ENCODE measurements at regions not wholly inside any gene's neighbourhood (a gene's known extent, or its start where the extent isn't known, plus 50 kb on each side); places are given as distances from the start of the nearest gene placed in this dataset.
"Not testable (repeated sequence)": the region's sequence is repeated elsewhere in the genome, so short reads cannot be mapped to it uniquely, and the experiment has no call there.

- Histone ChIP-seq H3K9me3 (no peaks in the 10 kb centered on the region), H3K36me3 (no peaks in the 10 kb centered on the region), H3K27ac (no peak overlapping the region), H3K4me1 (no peaks in the 10 kb centered on the region), H3K4me3 (no peak overlapping the region), H3K27me3 (no peaks in the 10 kb centered on the region)
- no peak for DNase-seq
- TF ChIP-seq, protein P1, sequence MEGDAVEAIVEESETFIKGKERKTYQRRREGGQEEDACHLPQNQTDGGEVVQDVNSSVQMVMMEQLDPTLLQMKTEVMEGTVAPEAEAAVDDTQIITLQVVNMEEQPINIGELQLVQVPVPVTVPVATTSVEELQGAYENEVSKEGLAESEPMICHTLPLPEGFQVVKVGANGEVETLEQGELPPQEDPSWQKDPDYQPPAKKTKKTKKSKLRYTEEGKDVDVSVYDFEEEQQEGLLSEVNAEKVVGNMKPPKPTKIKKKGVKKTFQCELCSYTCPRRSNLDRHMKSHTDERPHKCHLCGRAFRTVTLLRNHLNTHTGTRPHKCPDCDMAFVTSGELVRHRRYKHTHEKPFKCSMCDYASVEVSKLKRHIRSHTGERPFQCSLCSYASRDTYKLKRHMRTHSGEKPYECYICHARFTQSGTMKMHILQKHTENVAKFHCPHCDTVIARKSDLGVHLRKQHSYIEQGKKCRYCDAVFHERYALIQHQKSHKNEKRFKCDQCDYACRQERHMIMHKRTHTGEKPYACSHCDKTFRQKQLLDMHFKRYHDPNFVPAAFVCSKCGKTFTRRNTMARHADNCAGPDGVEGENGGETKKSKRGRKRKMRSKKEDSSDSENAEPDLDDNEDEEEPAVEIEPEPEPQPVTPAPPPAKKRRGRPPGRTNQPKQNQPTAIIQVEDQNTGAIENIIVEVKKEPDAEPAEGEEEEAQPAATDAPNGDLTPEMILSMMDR (IDR thresholded peaks at IDR 0.05): no peak
- TF ChIP-seq POLR2A (IDR thresholded peaks at IDR 0.05): no peak
These were observed 131.0 kb upstream of the PALS2 start for GRCh38 chr7:24442170-24442777.

- Histone ChIP-seq H3K27ac (no peak overlapping the region), H3K4me3 (no peak overlapping the region), H3K9me3 (no peaks in the 10 kb centered on the region), H3K4me1 (no peaks in the 10 kb centered on the region), H3K27me3 (no peaks in the 10 kb centered on the region), H3K36me3 (no peaks in the 10 kb centered on the region)
- TF ChIP-seq POLR2A (IDR thresholded peaks at IDR 0.05): no peak
- TF ChIP-seq, protein P1 (IDR thresholded peaks at IDR 0.05): no peak
- no peak for DNase-seq
These were observed 128.4 kb upstream of the PALS2 start for GRCh38 chr7:24444666-24445440.

- TF ChIP-seq, protein P1 (IDR thresholded peaks at IDR 0.05): no peak
- no peak for TF ChIP-seq POLR2A (IDR thresholded peaks at IDR 0.05)
- Histone ChIP-seq H3K36me3 (no peaks in the 10 kb centered on the region), H3K4me1 (no peaks in the 10 kb centered on the region), H3K27me3 (no peaks in the 10 kb centered on the region), H3K4me3 (no peak overlapping the region), H3K27ac (no peak overlapping the region), H3K9me3 (no peaks in the 10 kb centered on the region)
- no peak for DNase-seq
These were observed 125.2 kb upstream of the PALS2 start for GRCh38 chr7:24448038-24448437.

- not testable (repeated sequence) for H3K36me3 ChIP-seq, H3K4me1 ChIP-seq, DNase-seq, H3K9me3 ChIP-seq, H3K4me3 ChIP-seq, H3K27me3 ChIP-seq, H3K27ac ChIP-seq
These were observed 123.8 kb upstream of the PALS2 start for GRCh38 chr7:24449416-24449815.

DNA sequence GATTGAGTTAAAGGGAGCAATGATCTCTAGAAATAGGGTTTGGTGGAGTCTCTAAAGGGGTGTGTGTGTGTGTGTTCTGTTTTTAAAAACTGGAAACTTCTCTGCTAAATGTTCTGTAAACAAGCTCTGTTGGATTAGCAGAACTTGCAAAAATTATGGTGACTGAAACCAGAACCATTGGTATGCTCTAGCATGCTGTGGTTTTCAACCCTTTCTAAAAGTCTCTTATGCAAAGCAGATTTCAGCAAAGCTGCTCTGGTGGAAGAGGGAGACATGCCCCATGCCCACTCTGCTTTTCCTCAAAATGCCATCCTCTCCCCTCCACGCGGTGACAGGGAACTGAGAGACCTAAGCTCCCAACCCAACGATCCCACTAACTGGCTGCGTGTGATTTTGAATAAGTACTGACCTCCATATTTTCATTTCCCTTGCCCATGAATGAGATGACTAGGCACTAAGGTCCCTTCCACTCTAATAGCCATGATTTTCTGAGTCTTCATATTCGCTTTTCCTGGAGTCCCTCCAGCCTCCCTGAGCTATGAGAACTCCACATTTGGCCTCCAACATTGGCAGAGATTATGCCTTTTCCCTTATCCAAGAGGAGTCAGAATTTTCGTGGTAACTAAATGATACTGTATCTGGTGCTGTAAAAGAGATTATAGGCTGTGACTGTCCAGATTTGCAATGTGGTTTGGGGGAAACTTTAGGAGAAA, 117.3 kb upstream of the PALS2 start:
- Histone ChIP-seq H3K36me3 (no peaks in the 10 kb centered on the region), H3K4me1 (peaks cover 0 to 11% (median 0%) of the 10 kb centered on the region in 4 donors), H3K27me3 (no peaks in the 10 kb centered on the region), H3K27ac (no peak overlapping the region), H3K4me3 (no peak overlapping the region), H3K9me3 (no peaks in the 10 kb centered on the region)
- TF ChIP-seq, protein P1 (IDR thresholded peaks at IDR 0.05): no peak
- no peak for TF ChIP-seq POLR2A (IDR thresholded peaks at IDR 0.05)
- DNase-seq: no peak
